Hepatic stellate cell (primary cell): ENCODE measurements at regions not wholly inside any gene's neighbourhood (a gene's known extent, or its start where the extent isn't known, plus 50 kb on each side); places are given as distances from the start of the nearest gene placed in this dataset.

Source experiments
- DNase-seq: peaks from one replicate; pipeline ENCODE4 v3.0.0; 2011; ENCODE audit warnings: low spot score

DNA sequence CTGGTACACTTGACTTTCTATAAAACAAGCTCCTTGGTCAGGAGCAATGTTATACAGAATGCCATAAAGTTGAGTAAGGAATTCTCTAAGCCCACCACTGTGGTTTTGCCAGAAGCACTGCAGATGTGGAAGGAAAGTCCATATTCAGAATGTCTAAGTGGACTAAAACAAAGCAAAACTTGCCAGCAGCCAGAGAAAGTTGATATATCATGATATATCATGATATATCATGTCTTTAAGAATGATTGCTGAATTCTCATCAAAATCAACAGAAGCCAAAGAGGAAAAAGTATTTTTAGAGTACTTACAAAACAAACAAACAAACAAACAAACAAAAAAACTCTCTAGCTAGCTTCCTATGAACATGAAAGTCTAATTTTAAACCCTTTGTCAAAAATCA is 424.8 kb upstream of the OR4E1 start:
- no peak for DNase-seq

DNA sequence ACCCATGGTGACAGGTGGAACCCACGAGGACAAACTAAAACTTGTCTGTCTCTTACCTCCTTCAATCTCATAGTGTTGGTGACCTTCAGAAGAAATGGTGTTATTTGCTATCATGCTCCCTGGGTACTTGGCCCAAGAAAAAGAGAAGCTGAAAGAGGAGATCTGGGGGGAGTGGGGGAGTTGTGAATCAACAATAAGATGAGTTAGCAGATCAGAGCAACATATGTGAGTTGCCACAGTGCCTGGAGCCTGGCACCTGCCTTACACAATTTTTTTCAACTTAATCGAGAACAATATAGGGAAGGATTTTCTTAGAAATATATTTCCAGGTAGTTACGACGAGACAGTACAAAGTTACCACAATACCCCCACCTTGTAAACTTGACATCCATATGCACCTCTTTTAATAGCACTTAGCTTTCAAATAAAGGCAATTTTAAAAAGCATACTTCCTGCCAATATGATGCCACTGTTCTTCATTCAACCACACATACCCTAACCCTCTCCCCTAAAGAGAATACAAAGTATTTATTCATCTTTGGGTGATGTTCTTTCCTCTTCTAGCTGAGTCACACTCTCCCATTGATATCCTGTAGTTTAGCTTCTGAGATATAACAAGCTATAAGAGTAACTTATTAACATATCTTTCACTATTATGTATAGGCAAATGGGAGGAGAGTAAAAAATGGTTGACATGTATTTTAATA is 424.1 kb upstream of the OR4E1 start:
- no peak for DNase-seq

- no peak for DNase-seq
These were observed 423.5 kb upstream of the OR4E1 start for GRCh38 chr14:22097072-22097471.

- DNase-seq, result no peak
These were observed 422.9 kb upstream of the OR4E1 start for GRCh38 chr14:22096514-22096895.

GRCh38 chr14:22095860-22096513 is 422.4 kb upstream of the OR4E1 start:
- no peak for DNase-seq

GRCh38 chr14:22089940-22090339 is 416.3 kb upstream of the OR4E1 start:
- no peak for DNase-seq

- DNase-seq, result no peak
These were observed 415.2 kb upstream of the OR4E1 start for GRCh38 chr14:22088614-22089342.

DNA sequence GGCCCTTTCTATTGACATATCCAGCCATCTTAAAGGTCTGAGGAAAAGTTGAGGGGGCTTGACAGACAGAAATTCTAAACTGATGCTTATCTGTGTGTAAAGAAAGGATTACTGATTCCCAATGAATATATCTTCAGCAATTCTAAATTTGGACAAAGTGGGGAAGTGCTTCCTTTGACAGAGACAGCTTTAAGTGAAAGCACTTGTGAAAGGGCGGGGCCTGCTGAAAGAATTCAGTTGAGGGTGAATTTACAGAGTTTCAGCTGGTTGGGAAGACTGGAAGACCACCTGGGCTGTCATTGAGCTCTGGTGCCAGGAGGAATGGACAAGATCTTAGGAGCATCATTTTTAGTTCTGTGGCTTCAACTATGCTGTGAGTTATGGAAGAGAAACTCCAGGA is 412.5 kb upstream of the OR4E1 start:
- DNase-seq, result no peak

DNA sequence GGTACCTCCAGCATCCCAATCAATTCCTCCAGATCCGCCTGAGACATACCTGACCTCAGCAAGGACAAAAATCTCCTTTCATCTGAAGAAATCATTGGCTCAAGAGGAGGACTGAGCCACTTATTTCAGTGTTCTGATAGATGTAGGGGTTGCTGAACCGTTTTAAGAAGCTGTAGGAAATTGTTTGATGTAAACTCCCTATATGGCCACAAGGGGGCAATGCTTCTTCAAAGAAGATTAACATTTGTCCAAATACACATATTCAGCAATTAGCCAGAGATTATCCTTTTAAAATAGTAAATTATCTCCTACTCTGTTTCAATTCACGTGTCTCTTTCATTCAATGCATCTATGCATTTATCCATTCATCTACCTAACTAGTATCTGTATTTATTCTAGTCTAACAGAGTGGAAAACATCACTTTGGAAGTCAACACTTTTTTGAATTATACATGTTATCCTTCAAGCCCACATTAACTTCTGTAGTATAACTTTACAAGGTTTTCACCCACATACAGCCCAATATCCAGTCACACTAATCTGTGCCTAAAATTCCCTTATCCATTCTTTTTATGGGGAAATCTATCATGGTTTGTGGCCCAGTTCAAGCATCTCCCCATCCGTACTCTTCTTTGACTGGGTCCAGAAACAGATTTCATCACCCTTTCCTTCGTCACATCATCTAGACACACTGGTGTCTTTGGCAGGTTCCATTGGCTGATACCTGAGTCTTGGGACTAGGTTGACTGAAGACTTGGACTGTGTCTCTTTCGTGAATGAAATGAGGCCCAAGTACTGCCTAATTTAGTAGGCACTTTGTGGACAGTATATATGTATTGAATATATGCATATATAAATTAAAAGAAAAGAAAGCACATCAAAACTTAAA is 411.0 kb upstream of the OR4E1 start:
- DNase-seq, result peak; percentile 8

GRCh38 chr14:22081337-22081736 is 407.7 kb upstream of the OR4E1 start:
- no peak for DNase-seq

GRCh38 chr14:22079766-22080165 is 406.1 kb upstream of the OR4E1 start:
- no peak for DNase-seq

DNA sequence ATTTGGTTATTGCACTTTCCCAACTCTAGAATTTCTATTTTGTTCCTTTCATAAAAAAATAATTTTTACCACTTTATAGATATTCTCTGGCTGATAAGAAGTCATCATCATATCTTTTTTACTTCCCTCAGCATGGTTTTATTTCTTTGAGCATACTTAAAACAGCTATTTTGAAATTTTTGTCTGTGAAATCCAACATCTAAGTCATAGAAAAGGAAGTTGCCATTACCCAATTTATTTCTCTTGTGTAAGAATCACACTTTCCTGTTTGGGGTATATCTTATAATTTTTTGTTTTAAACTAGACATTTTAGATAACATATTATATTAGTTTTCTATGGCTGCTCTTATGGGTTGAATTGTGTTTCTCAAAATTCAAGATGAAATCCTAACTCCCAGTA is 400.2 kb upstream of the OR4E1 start:
- DNase-seq, result no peak

GRCh38 chr14:22071006-22071405 is 397.4 kb upstream of the OR4E1 start:
- DNase-seq, result no peak

DNA sequence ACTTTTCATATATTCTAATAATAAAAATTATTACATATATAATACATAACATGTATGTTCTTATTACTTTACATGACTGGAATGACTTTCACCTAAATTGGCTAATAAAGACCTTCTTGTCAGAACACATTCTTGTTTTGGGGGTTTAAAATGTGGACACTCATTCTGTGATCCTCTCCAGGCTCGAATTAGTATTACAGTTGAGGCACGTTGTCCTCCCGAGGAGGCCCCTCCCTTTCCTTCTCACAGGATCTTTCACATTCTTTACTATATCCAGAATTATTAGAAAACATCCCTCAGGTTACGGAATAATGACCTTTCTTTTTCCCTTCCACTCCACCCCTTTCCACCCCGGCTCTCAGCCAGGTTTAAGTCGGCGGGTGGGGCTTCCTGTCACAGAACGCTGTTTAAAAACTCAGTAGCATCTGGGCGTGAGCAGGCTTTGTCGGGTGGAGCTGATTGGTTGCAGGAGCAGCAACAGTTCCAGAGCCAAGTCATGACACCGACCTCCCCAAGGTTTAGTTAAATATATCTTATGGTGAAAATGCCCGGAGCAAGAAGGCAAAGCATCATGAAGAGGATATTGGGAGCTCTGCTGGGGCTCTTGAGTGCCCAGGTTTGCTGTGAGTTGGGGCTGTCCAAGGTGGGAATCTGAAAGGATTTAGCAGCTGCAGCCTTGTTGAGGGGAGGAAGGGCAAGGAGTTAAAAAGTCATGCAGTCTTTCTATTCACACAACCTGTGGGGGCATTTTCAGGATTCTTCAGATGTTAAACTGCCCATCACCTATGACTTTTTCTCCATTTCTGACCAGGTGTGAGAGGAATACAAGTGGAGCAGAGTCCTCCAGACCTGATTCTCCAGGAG is 396.7 kb upstream of the OR4E1 start:
- DNase-seq, result no peak

DNA sequence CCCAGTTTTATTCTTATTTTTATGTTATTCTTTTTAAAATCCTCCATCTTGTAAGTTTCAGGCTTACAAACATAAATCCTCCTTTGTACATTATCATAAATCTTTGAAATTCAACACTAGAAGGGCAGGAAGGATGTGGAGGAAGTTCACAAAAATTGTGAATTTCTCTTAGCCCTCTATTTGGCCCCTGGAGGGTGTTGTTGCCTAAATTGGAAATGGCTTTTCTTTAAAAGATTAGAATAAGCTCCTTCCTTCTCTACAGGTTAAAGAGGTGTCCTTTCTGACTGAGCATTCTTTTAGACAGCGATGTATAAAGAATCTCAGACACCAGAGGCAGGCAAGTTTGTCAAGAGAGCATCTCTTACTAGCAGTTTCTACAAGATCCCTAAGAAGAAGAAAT is 391.7 kb upstream of the OR4E1 start:
- DNase-seq, result no peak

DNA sequence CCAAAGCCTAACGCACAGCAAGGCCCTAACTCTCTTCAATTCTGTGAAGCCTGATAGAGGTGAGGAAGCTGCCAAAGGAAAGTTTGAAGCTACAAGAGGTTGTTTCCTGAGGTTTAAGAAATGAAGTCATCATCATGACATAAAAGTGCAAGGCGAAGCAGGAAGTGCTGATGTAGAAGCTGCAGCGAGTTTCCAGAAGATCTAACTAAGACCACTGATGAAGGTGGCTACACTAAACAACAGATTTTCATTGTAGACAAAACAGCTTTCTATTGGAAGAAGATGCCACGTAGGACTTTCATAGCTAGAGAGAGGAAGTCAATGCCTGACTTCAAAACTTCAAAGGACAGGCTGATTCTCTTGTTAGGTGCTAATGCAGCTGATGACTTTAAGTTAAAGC is 385.6 kb upstream of the OR4E1 start:
- DNase-seq, result no peak

DNA sequence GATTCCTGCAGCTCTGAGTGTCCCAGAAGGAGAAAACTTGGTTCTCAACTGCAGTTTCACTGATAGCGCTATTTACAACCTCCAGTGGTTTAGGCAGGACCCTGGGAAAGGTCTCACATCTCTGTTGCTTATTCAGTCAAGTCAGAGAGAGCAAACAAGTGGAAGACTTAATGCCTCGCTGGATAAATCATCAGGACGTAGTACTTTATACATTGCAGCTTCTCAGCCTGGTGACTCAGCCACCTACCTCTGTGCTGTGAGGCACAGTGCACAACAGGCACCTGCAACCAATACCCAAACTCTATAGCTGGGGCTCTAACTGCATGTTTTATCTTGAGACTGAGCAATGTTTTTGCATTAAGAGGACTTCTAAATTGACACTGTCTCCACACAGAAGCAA is 379.2 kb upstream of the OR4E1 start:
- no peak for DNase-seq

GRCh38 chr14:22047115-22047514 is 373.5 kb upstream of the OR4E1 start:
- no peak for DNase-seq

DNA sequence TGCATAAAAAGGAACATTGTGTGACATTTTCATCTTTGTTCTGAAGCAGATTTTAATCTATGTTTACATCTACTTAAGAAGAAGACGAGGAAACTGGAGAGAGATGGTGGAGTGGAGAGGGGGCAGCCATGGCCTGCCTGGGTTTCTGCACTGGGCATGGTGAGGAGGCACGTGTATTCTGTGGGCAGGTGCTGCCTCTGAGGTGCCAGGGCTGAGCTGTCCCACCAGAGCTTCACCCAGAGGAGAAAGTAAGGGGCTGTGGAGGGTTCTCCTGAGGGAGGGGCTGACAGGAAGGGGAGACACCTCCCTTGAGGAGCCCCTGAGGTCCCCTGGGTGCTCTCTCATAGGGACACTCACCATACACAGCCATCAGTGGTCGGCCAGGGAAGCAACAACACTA is 372.4 kb upstream of the OR4E1 start:
- DNase-seq, result no peak

- DNase-seq, result no peak
These were observed 370.6 kb upstream of the OR4E1 start for GRCh38 chr14:22044193-22044592.

GRCh38 chr14:22040781-22041125 is 367.1 kb upstream of the OR4E1 start:
- DNase-seq, result no peak
